Colonic mucosa (tissue), 4 donors: ENCODE measurements at regions not wholly inside any gene's neighbourhood (a gene's known extent, or its start where the extent isn't known, plus 50 kb on each side); places are given as distances from the start of the nearest gene placed in this dataset.
"Not testable (repeated sequence)": the region's sequence is repeated elsewhere in the genome, so short reads cannot be mapped to it uniquely, and the experiment has no call there.

Experiments
- DNase-seq: peaks from one replicate; pipeline ENCODE4 v3.0.0-alpha.2; 2020
- H3K27ac ChIP-seq: fragments of 200-600 bp; one replicate; pipeline ENCODE4 v1.8.0; 2021
- H3K27me3 ChIP-seq: fragments of 200-600 bp; one replicate; pipeline ENCODE4 v1.8.0; 2021
- H3K36me3 ChIP-seq: fragments of 200-600 bp; one replicate; pipeline ENCODE4 v1.8.0; 2021
- H3K4me1 ChIP-seq: fragments of 200-600 bp; one replicate; pipeline ENCODE4 v1.8.0; 2021; ENCODE audit warnings: mild to moderate bottlenecking
- H3K4me3 ChIP-seq: fragments of 200-600 bp; one replicate; pipeline ENCODE4 v1.8.0; 2021
- H3K9ac ChIP-seq, 2 donors: one replicate each; pipeline ENCODE4 v1.7.0; 2013; ENCODE audit warnings: control low read depth in 2 of 2, low read depth in 2 of 2, low read length in 2 of 2
- H3K9me3 ChIP-seq: fragments of 200-600 bp; one replicate; pipeline ENCODE4 v1.8.0; 2021
- CTCF ChIP-seq: fragments of 200-600 bp; IDR thresholded peaks from one replicate; pipeline ENCODE4 v1.8.0; 2022; ENCODE audit warnings: antibody characterized with exemption, mild to moderate bottlenecking
- intact Hi-C: fragments of 100-400 bp; cut with DNase I; formaldehyde crosslinking; loops from one replicate; pipeline ENCODE4 v1.14.1; 2022
- donor health status: healthy.
- donor health status: DM: no; HTN: no; CAD: no.
- donor health status: DM: no; HTN: no; CAD: no.

- no peaks in the 10 kb centered on the region for H3K27me3 ChIP-seq
- no peak for TF ChIP-seq CTCF
- no peaks in the 10 kb centered on the region for H3K4me1 ChIP-seq
- no peak overlapping the region for H3K4me3 ChIP-seq
- H3K9ac ChIP-seq, result no peak overlapping the region
- H3K36me3 ChIP-seq, result no peaks in the 10 kb centered on the region
- intact Hi-C loops, result loop anchor here (5.0 kb wide), 2 partner anchors 218 to 1668 kb away; partner anchors contain the start of gene PTPRT
- DNase-seq, result no peak
- H3K9me3 ChIP-seq, result no peaks in the 10 kb centered on the region
- H3K27ac ChIP-seq, result no peak overlapping the region
Measured at GRCh38 chr20:43404878-43405277, 52.8 kb upstream of the SRSF6 start.

- H3K27me3 ChIP-seq, H3K9me3 ChIP-seq, intact Hi-C loops, H3K4me1 ChIP-seq, H3K36me3 ChIP-seq, H3K4me3 ChIP-seq, DNase-seq, H3K27ac ChIP-seq, H3K9ac ChIP-seq: not testable (repeated sequence)
Measured at GRCh38 chr20:43400882-43401281, 56.8 kb upstream of the SRSF6 start.

- TF ChIP-seq CTCF, result no peak
- Histone ChIP-seq H3K4me1 (no peaks in the 10 kb centered on the region), H3K9ac (no peak overlapping the region), H3K36me3 (no peaks in the 10 kb centered on the region), H3K9me3 (no peaks in the 10 kb centered on the region), H3K27me3 (no peaks in the 10 kb centered on the region), H3K4me3 (no peak overlapping the region), H3K27ac (no peak overlapping the region)
- intact Hi-C loops, result no loop called here
- DNase-seq, result no peak
Measured at GRCh38 chr20:43398676-43399324, 58.9 kb upstream of the SRSF6 start.

- Histone ChIP-seq H3K4me1 (no peaks in the 10 kb centered on the region), H3K9me3 (no peaks in the 10 kb centered on the region), H3K36me3 (no peaks in the 10 kb centered on the region), H3K4me3 (no peak overlapping the region), H3K9ac (no peak overlapping the region), H3K27me3 (no peaks in the 10 kb centered on the region), H3K27ac (no peak overlapping the region)
- TF ChIP-seq CTCF, result no peak
- intact Hi-C loops, result no loop called here
- no peak for DNase-seq
Measured at GRCh38 chr20:43397147-43397546, 60.5 kb upstream of the SRSF6 start.

- no peak for DNase-seq
- Histone ChIP-seq H3K9me3 (no peaks in the 10 kb centered on the region), H3K4me3 (no peak overlapping the region), H3K9ac (no peak overlapping the region), H3K36me3 (no peaks in the 10 kb centered on the region), H3K27me3 (no peaks in the 10 kb centered on the region), H3K27ac (no peak overlapping the region), H3K4me1 (no peaks in the 10 kb centered on the region)
- intact Hi-C loops, result no loop called here
- TF ChIP-seq CTCF, result no peak
Measured at GRCh38 chr20:43393052-43393451, 64.6 kb upstream of the SRSF6 start.

DNA sequence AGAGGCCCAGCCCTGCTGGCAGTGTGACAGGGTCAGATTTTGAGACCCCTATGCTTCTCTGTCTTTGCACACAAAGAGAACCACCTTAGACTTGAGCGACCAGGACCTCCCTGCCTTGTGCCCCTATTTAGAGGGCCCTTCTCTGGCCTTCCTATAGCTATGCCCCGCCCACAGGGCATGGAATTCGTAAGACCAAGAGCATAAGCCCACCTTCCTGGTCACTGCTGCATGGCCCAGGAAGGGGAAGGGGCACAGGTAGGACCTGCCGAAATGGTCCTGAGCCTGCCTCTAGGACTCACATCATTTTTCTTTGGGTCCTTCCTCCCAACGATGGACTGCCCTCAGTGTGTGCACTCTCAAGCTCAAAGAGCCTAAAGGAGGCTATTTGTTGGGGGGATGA is 65.1 kb upstream of the SRSF6 start:
- no peak for TF ChIP-seq CTCF
- no peaks in the 10 kb centered on the region for H3K9me3 ChIP-seq
- no peak for DNase-seq
- no peaks in the 10 kb centered on the region for H3K27me3 ChIP-seq
- H3K4me1 ChIP-seq, result no peaks in the 10 kb centered on the region
- no peak overlapping the region for H3K9ac ChIP-seq
- intact Hi-C loops, result no loop called here
- no peak overlapping the region for H3K27ac ChIP-seq
- no peaks in the 10 kb centered on the region for H3K36me3 ChIP-seq
- H3K4me3 ChIP-seq, result no peak overlapping the region
